K562 (cell line): ENCODE measurements at regions not wholly inside any gene's neighbourhood (a gene's known extent, or its start where the extent isn't known, plus 50 kb on each side); places are given as distances from the start of the nearest gene placed in this dataset.
A peak's percentile ranks its signal among the peaks of the same experiment; 100 is the strongest.

Source experiments
- ASH1L ChIP-seq: fragments of 450-650 bp; IDR thresholded peaks from 2 replicates; pipeline ENCODE4 v1.6.1; 2018; ENCODE audit warnings: borderline replicate concordance, mild to moderate bottlenecking, low read depth; ENCODE audit not compliant: partially characterized antibody
- CHD1 ChIP-seq: fragments of 200-600 bp; sonication (generic); IDR thresholded peaks from one replicate; pipeline ENCODE4 v1.6.1; 2012; ENCODE audit warnings: mild to moderate bottlenecking, moderate library complexity, low read length, inconsistent platforms
- CXXC5 ChIP-seq: fragments of 250-450 bp; sonication (Bioruptor Pico); IDR thresholded peaks from 2 replicates; pipeline ENCODE4 v1.8.0; 2022; ENCODE audit warnings: inconsistent platforms, mild to moderate bottlenecking, moderate library complexity
- EP300 ChIP-seq: IDR thresholded peaks from 2 replicates; pipeline ENCODE4 v1.6.1; 2012; ENCODE audit warnings: low read length, improper control_type of control experiment
- GABPB2 ChIP-seq: fragments of 250-450 bp; sonication (Bioruptor Pico); conservative IDR thresholded peaks from 2 replicates; pipeline ENCODE4 v1.5.1; 2021; ENCODE audit warnings: mild to moderate bottlenecking
- GTF2F1 ChIP-seq: IDR thresholded peaks from 2 replicates; pipeline ENCODE4 v1.6.1; 2011; ENCODE audit warnings: low read depth, low read length, improper control_type of control experiment
- HCFC1 ChIP-seq: IDR thresholded peaks from 2 replicates; pipeline ENCODE4 v1.6.1; 2012; ENCODE audit warnings: low read depth, low read length, improper control_type of control experiment
- IRF1 ChIP-seq: sonication (generic); formaldehyde crosslinking; IDR thresholded peaks from 2 replicates; pipeline ENCODE4 v1.8.0; 2022; ENCODE audit warnings: missing genetic modification reagents, mild to moderate bottlenecking, borderline replicate concordance
- MEF2A ChIP-seq: IDR thresholded peaks from 2 replicates; pipeline ENCODE4 v1.6.1; 2011; ENCODE audit warnings: low read depth, mild to moderate bottlenecking, low read length, moderate library complexity; ENCODE audit not compliant: control insufficient read depth
- NFRKB ChIP-seq: fragments of 450-650 bp; IDR thresholded peaks from 2 replicates; pipeline ENCODE4 v1.6.1; 2016; ENCODE audit warnings: low read depth
- NFXL1 ChIP-seq: fragments of 450-650 bp; formaldehyde crosslinking; IDR thresholded peaks from 2 replicates; pipeline ENCODE4 v1.4.0; 2021; ENCODE audit warnings: mild to moderate bottlenecking
- PRDM10 ChIP-seq: fragments of 450-650 bp; IDR thresholded peaks from 2 replicates; pipeline ENCODE4 v1.6.1; 2018; ENCODE audit not compliant: partially characterized antibody
- RFX1 ChIP-seq: fragments of 450-650 bp; IDR thresholded peaks from 2 replicates; pipeline ENCODE4 v1.6.1; 2016; ENCODE audit warnings: mild to moderate bottlenecking, moderate library complexity
- ZBTB12 ChIP-seq: fragments of 250-450 bp; sonication (Bioruptor Pico); IDR thresholded peaks from 2 replicates; pipeline ENCODE4 v1.4.0; 2020
- ZNF311 ChIP-seq: fragments of 250-450 bp; sonication (Bioruptor Pico); IDR thresholded peaks from 2 replicates; pipeline ENCODE4 v1.4.0; 2020; ENCODE audit warnings: mild to moderate bottlenecking, moderate library complexity
- ZNF717 ChIP-seq: fragments of 250-450 bp; sonication (Bioruptor Pico); IDR thresholded peaks from 2 replicates; pipeline ENCODE4 v1.5.0; 2021
- TF ChIP-seq, protein P1 (sequence below), 2 experiments: fragments of 450-650 bp; IDR thresholded peaks; 2 replicates each; pipeline ENCODE4 v1.6.1; 2018; ENCODE audit warnings: mild to moderate bottlenecking in 2 of 2, low read depth in 1 of 2; ENCODE audit not compliant: partially characterized antibody in 2 of 2
- TF ChIP-seq, protein P2 (sequence below): fragments of 250-450 bp; sonication (Bioruptor Pico); IDR thresholded peaks from 2 replicates; pipeline ENCODE4 v1.4.0; 2020; ENCODE audit warnings: borderline replicate concordance

- no peak for TF ChIP-seq NFXL1 (CRISPR knock-in tag)
- TF ChIP-seq IRF1 (CRISPR knock-in tag), result no peak
- no peak for TF ChIP-seq NFRKB
- TF ChIP-seq ZNF311 (CRISPR knock-in tag), result no peak
- TF ChIP-seq ZNF717, result no peak
- no peak for TF ChIP-seq HCFC1
- TF ChIP-seq CHD1, result no peak
- no peak for TF ChIP-seq RFX1
- TF ChIP-seq CXXC5 (CRISPR knock-in tag), result no peak
- peak; percentile 17; the same call in 1 of the 2 replicates for TF ChIP-seq EP300
- peak; percentile 65; the same call in 1 of the 2 replicates for TF ChIP-seq MEF2A
- no peak for TF ChIP-seq GTF2F1
- TF ChIP-seq, protein P1, sequence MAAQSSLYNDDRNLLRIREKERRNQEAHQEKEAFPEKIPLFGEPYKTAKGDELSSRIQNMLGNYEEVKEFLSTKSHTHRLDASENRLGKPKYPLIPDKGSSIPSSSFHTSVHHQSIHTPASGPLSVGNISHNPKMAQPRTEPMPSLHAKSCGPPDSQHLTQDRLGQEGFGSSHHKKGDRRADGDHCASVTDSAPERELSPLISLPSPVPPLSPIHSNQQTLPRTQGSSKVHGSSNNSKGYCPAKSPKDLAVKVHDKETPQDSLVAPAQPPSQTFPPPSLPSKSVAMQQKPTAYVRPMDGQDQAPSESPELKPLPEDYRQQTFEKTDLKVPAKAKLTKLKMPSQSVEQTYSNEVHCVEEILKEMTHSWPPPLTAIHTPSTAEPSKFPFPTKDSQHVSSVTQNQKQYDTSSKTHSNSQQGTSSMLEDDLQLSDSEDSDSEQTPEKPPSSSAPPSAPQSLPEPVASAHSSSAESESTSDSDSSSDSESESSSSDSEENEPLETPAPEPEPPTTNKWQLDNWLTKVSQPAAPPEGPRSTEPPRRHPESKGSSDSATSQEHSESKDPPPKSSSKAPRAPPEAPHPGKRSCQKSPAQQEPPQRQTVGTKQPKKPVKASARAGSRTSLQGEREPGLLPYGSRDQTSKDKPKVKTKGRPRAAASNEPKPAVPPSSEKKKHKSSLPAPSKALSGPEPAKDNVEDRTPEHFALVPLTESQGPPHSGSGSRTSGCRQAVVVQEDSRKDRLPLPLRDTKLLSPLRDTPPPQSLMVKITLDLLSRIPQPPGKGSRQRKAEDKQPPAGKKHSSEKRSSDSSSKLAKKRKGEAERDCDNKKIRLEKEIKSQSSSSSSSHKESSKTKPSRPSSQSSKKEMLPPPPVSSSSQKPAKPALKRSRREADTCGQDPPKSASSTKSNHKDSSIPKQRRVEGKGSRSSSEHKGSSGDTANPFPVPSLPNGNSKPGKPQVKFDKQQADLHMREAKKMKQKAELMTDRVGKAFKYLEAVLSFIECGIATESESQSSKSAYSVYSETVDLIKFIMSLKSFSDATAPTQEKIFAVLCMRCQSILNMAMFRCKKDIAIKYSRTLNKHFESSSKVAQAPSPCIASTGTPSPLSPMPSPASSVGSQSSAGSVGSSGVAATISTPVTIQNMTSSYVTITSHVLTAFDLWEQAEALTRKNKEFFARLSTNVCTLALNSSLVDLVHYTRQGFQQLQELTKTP (IDR thresholded peaks at IDR 0.05; ENCODE audit: low read depth in 1 of 2, partially characterized antibody in 2 of 2), result no peak
- no peak for TF ChIP-seq ASH1L
- no peak for TF ChIP-seq GABPB2
- TF ChIP-seq ZBTB12 (CRISPR knock-in tag), result no peak
- TF ChIP-seq, protein P2, sequence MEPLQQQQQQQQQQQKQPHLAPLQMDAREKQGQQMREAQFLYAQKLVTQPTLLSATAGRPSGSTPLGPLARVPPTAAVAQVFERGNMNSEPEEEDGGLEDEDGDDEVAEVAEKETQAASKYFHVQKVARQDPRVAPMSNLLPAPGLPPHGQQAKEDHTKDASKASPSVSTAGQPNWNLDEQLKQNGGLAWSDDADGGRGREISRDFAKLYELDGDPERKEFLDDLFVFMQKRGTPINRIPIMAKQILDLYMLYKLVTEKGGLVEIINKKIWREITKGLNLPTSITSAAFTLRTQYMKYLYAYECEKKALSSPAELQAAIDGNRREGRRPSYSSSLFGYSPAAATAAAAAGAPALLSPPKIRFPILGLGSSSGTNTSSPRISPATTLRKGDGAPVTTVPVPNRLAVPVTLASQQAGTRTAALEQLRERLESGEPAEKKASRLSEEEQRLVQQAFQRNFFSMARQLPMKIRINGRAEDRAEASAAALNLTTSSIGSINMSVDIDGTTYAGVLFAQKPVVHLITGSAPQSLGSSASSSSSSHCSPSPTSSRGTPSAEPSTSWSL (CRISPR knock-in tag), result no peak
- peak; percentile 90 for TF ChIP-seq PRDM10
These were observed 62.4 kb upstream of the MED13L start (continued) for GRCh38 chr12:116339800-116340371.
